ENCODE measurements at regions not wholly inside any gene's neighbourhood (a gene's known extent, or its start where the extent isn't known, plus 50 kb on each side); places are given as distances from the start of the nearest gene placed in this dataset.

GRCh38 chr4:96729641-96730040, 889.7 kb downstream of the PDHA2 start:
- H4K20me1 ChIP-seq (ENCODE audit: control insufficient read depth, insufficient read depth, low read depth, low read length) = no peaks in the 10 kb centered on the region
- no peaks in the 10 kb centered on the region for H3K9me3 ChIP-seq (ENCODE audit: control insufficient read depth, insufficient read depth, low read length)
- H3K4me1 ChIP-seq (ENCODE audit: control insufficient read depth, low read length) = no peaks in the 10 kb centered on the region
- no peaks in the 10 kb centered on the region for H3F3A ChIP-seq (ENCODE audit: control insufficient read depth, insufficient read depth)
- H3K4me3 ChIP-seq (ENCODE audit: low read length) = no peak overlapping the region
- H3K9me2 ChIP-seq (replicated peaks; ENCODE audit: control insufficient read depth, low read length) = no peaks in the 10 kb centered on the region
- H3K4me2 ChIP-seq (ENCODE audit: low read length) = no peak overlapping the region
- no peak overlapping the region for H3K27ac ChIP-seq (ENCODE audit: low read depth, low read length)
- no peaks in the 10 kb centered on the region for H3K27me3 ChIP-seq (ENCODE audit: control insufficient read depth, low read length)
- H3K36me3 ChIP-seq (ENCODE audit: control insufficient read depth, low read length) = no peaks in the 10 kb centered on the region
- no peaks in the 10 kb centered on the region for H3K79me2 ChIP-seq (ENCODE audit: control insufficient read depth, low read length)
- TF ChIP-seq CTCF (IDR thresholded peaks at IDR 0.05; ENCODE audit: low read depth, low read length, poor library complexity, severe bottlenecking) (no peak), EZH2phosphoT487 (IDR thresholded peaks at IDR 0.05; ENCODE audit: borderline replicate concordance, low read length) (no peak)

- Histone ChIP-seq H3F3A (ENCODE audit: control insufficient read depth, insufficient read depth) (no peaks in the 10 kb centered on the region), H3K9me2 (replicated peaks; ENCODE audit: control insufficient read depth, low read length) (no peaks in the 10 kb centered on the region), H3K36me3 (ENCODE audit: control insufficient read depth, low read length) (no peaks in the 10 kb centered on the region), H4K20me1 (ENCODE audit: control insufficient read depth, insufficient read depth, low read depth, low read length) (no peaks in the 10 kb centered on the region), H3K4me1 (ENCODE audit: control insufficient read depth, low read length) (no peaks in the 10 kb centered on the region), H3K4me3 (ENCODE audit: low read length) (no peak overlapping the region), H3K79me2 (ENCODE audit: control insufficient read depth, low read length) (no peaks in the 10 kb centered on the region), H3K27ac (ENCODE audit: low read depth, low read length) (no peak overlapping the region), H3K27me3 (ENCODE audit: control insufficient read depth, low read length) (no peaks in the 10 kb centered on the region), H3K4me2 (ENCODE audit: low read length) (no peak overlapping the region), H3K9me3 (ENCODE audit: control insufficient read depth, insufficient read depth, low read length) (no peaks in the 10 kb centered on the region)
- TF ChIP-seq CTCF (IDR thresholded peaks at IDR 0.05; ENCODE audit: low read depth, low read length, poor library complexity, severe bottlenecking) (no peak), EZH2phosphoT487 (IDR thresholded peaks at IDR 0.05; ENCODE audit: borderline replicate concordance, low read length) (no peak)
Measured at GRCh38 chr4:96730432-96730831, 890.5 kb downstream of the PDHA2 start.

- TF ChIP-seq CTCF (IDR thresholded peaks at IDR 0.05; ENCODE audit: low read depth, low read length, poor library complexity, severe bottlenecking) (no peak), EZH2phosphoT487 (IDR thresholded peaks at IDR 0.05; ENCODE audit: borderline replicate concordance, low read length) (no peak)
- H3K9me3 ChIP-seq (ENCODE audit: control insufficient read depth, insufficient read depth, low read length) = no peaks in the 10 kb centered on the region
Measured at GRCh38 chr4:96736352-96736889, 896.5 kb downstream of the PDHA2 start.

More at GRCh38 chr4:96736352-96736889, 896.5 kb downstream of the PDHA2 start:
- H4K20me1 ChIP-seq (ENCODE audit: control insufficient read depth, insufficient read depth, low read depth, low read length) = no peaks in the 10 kb centered on the region
- no peaks in the 10 kb centered on the region for H3F3A ChIP-seq (ENCODE audit: control insufficient read depth, insufficient read depth)
- H3K36me3 ChIP-seq (ENCODE audit: control insufficient read depth, low read length) = no peaks in the 10 kb centered on the region
- no peak overlapping the region for H3K27ac ChIP-seq (ENCODE audit: low read depth, low read length)
- H3K4me1 ChIP-seq (ENCODE audit: control insufficient read depth, low read length) = no peaks in the 10 kb centered on the region
- no peaks in the 10 kb centered on the region for H3K27me3 ChIP-seq (ENCODE audit: control insufficient read depth, low read length)
- H3K9me2 ChIP-seq (replicated peaks; ENCODE audit: control insufficient read depth, low read length) = no peaks in the 10 kb centered on the region
- no peak overlapping the region for H3K4me2 ChIP-seq (ENCODE audit: low read length)
- no peaks in the 10 kb centered on the region for H3K79me2 ChIP-seq (ENCODE audit: control insufficient read depth, low read length)
- H3K4me3 ChIP-seq (ENCODE audit: low read length) = no peak overlapping the region

Measured in DOHH2 (cell line).